Endothelial cell of umbilical vein (primary cell): ENCODE measurements at regions not wholly inside any gene's neighbourhood (a gene's known extent, or its start where the extent isn't known, plus 50 kb on each side); places are given as distances from the start of the nearest gene placed in this dataset.
"Not testable (repeated sequence)": the region's sequence is repeated elsewhere in the genome, so short reads cannot be mapped to it uniquely, and the experiment has no call there.

Experiments used
- CTCF ChIP-seq, 2 donors: IDR thresholded peaks; 1 replicate in 1 of 2; 2 replicates in 1 of 2; pipeline ENCODE4 v1.5.1; 2011; ENCODE audit warnings: low read length in 2 of 2, mild to moderate bottlenecking in 2 of 2, moderate library complexity in 2 of 2, control low read depth in 1 of 2, inconsistent platforms in 1 of 2, low read depth in 1 of 2; ENCODE audit not compliant: insufficient read depth in 1 of 2; ENCODE audit errors: extremely low read depth in 1 of 2
- EZH2 ChIP-seq: IDR thresholded peaks from 2 replicates; pipeline ENCODE4 v1.6.1; 2012; ENCODE audit warnings: borderline replicate concordance, low read depth, mild to moderate bottlenecking, moderate library complexity, low read length, inconsistent platforms; ENCODE audit not compliant: severe bottlenecking
- FOS ChIP-seq: IDR thresholded peaks from 2 replicates; pipeline ENCODE4 v1.6.1; 2011; ENCODE audit warnings: mild to moderate bottlenecking, low read length, moderate library complexity, borderline replicate concordance; ENCODE audit not compliant: insufficient read depth
- MAX ChIP-seq: IDR thresholded peaks from 2 replicates; pipeline ENCODE4 v1.6.1; 2011; ENCODE audit not compliant: insufficient read depth, insufficient read length
- MYC ChIP-seq: IDR thresholded peaks from one replicate; pipeline ENCODE4 v1.6.1; 2011; ENCODE audit warnings: mild to moderate bottlenecking, low read depth, low read length
- POLR2A ChIP-seq: IDR thresholded peaks from 2 replicates; pipeline ENCODE4 v1.6.1; 2012; ENCODE audit warnings: low read depth, mild to moderate bottlenecking, control low read depth, low read length
- POLR2AphosphoS5 ChIP-seq: IDR thresholded peaks from 2 replicates; pipeline ENCODE4 v1.6.1; 2012; ENCODE audit warnings: low read depth, mild to moderate bottlenecking, control low read depth, low read length, moderate library complexity; ENCODE audit not compliant: insufficient read depth

GRCh38 chr2:89840781-89841475, 1149.5 kb downstream of the RPIA start:
- not testable (repeated sequence) for TF ChIP-seq MYC; POLR2AphosphoS5; CTCF (IDR thresholded peaks at IDR 0.05; ENCODE audit: extremely low read depth in 1 of 2, insufficient read depth in 1 of 2, low read depth in 1 of 2, low read length in 2 of 2); MAX; POLR2A; EZH2; FOS
